ENCODE measurements at regions not wholly inside any gene's neighbourhood (a gene's known extent, or its start where the extent isn't known, plus 50 kb on each side); places are given as distances from the start of the nearest gene placed in this dataset.

GRCh38 chr1:168369655-168370054, 89.0 kb downstream of the TBX19 start:
- Histone ChIP-seq H2BK12ac (ENCODE audit: low read depth, low read length) (no peak overlapping the region), H2BK5ac (ENCODE audit: low read depth, low read length) (no peak overlapping the region), H3K27ac (ENCODE audit: low read depth, low read length) (no peak overlapping the region), H3K56ac (replicated peaks; ENCODE audit: insufficient read length, low read depth, low read length) (no peak overlapping the region), H3K36me3 (ENCODE audit: control insufficient read depth in 2 of 4, insufficient read depth in 4 of 4, low read length in 3 of 4) (no peaks in the 10 kb centered on the region), H2AK5ac (ENCODE audit: low read depth, low read length) (no peak overlapping the region), H2BK15ac (ENCODE audit: low read length) (no peak overlapping the region), H2AFZ (ENCODE audit: low read length) (no peak overlapping the region), H4K91ac (replicated peaks; ENCODE audit: insufficient read length, low read length) (no peak overlapping the region), H3K18ac (ENCODE audit: extremely low read depth, low read length) (no peak overlapping the region), H3K9me3 (ENCODE audit: insufficient read depth in 2 of 2, low read depth in 1 of 2, low read length in 1 of 2) (no peaks in the 10 kb centered on the region), H3K23ac (ENCODE audit: insufficient read length) (no peak overlapping the region), H3K9ac (replicated peaks in 1 of 4; ENCODE audit: extremely low read depth in 1 of 4, low read depth in 3 of 4, low read length in 3 of 4) (no peak overlapping the region), H4K20me1 (replicated peaks in 1 of 2; ENCODE audit: control insufficient read depth in 1 of 2, insufficient read depth in 2 of 2, low read length in 2 of 2) (no peaks in the 10 kb centered on the region), H3K79me2 (ENCODE audit: control insufficient read depth in 1 of 2, insufficient read depth in 2 of 2, low read length in 2 of 2) (no peaks in the 10 kb centered on the region), H3K23me2 (ENCODE audit: low read depth, low read length) (no peaks in the 10 kb centered on the region), H3K4me1 (replicated peaks in 1 of 4; ENCODE audit: control insufficient read depth in 3 of 4, insufficient read depth in 4 of 4, low read length in 3 of 4) (no peaks in the 10 kb centered on the region), H3K27me3 (replicated peaks in 1 of 4; ENCODE audit: control insufficient read depth in 3 of 4, extremely low read depth in 1 of 4, insufficient read depth in 3 of 4, low read length in 3 of 4) (no peaks in the 10 kb centered on the region), H2BK20ac (ENCODE audit: low read length) (no peak overlapping the region), H3K4me3 (ENCODE audit: extremely low read depth in 1 of 4, insufficient read depth in 2 of 4, low read depth in 3 of 4, low read length in 4 of 4) (no peak overlapping the region), H3K4ac (replicated peaks; ENCODE audit: insufficient read length, low read depth, low read length) (no peak overlapping the region), H3K14ac (ENCODE audit: insufficient read length) (no peak overlapping the region), H3K79me1 (ENCODE audit: low read depth, low read length) (0 out of 2 replicates have a peak, but pooled peaks cover 3% of the 10 kb centered on the region), H3K4me2 (ENCODE audit: insufficient read depth in 1 of 2, low read depth in 2 of 2, low read length in 2 of 2) (no peak overlapping the region), H2BK120ac (replicated peaks; ENCODE audit: low read depth, low read length) (no peak overlapping the region), H4K8ac (ENCODE audit: extremely low read depth, insufficient read depth, low read length) (no peak overlapping the region), H4K5ac (ENCODE audit: insufficient read length, low read depth, low read length) (no peak overlapping the region)
- TF ChIP-seq RAD21 (IDR thresholded peaks at IDR 0.05 in 1 of 2, conservative IDR thresholded peaks at IDR 0.05 in 1 of 2; ENCODE audit: low read depth in 2 of 2, low read length in 2 of 2) = no peak
- no peak for TF ChIP-seq CTCF (IDR thresholded peaks at IDR 0.05; ENCODE audit: control extremely low read depth in 1 of 3, insufficient read depth in 1 of 3, low read depth in 1 of 3, low read length in 3 of 3)
- FAIRE-seq (no peak), DNase-seq (ENCODE audit: low read depth in 1 of 2, low spot score in 2 of 2) (no peak)
- CTCF ChIA-PET (ENCODE audit: partially characterized antibody) = interaction anchor here (0.7 to 3.4 kb wide), 6 partner anchors 9 to 130 kb away, joined by 3 to 32 read pairs (median 3); no protein-coding TSS in a partner anchor
- POLR2A ChIA-PET (ENCODE audit: partially characterized antibody) = no interaction called here
- WGBS, 2 experiments (ENCODE audit: extremely low coverage in 1 of 2, insufficient coverage in 1 of 2, insufficient read length in 1 of 2, insufficient replicate concordance in 2 of 2, low coverage in 1 of 2, low lambda C conversion rate in 2 of 2, missing lambda C conversion rate in 1 of 2) = 96% methylated on average over 5 of the region's 5 CpGs; no CpG with 5 or more reads in 1 of the 2 experiments

Data from H1 (cell line).